ENCODE measurements at regions not wholly inside any gene's neighbourhood (a gene's known extent, or its start where the extent isn't known, plus 50 kb on each side); places are given as distances from the start of the nearest gene placed in this dataset.
A peak's percentile ranks its signal among the peaks of the same experiment; 100 is the strongest.
"Not testable (repeated sequence)": the region's sequence is repeated elsewhere in the genome, so short reads cannot be mapped to it uniquely, and the experiment has no call there.

GRCh38 chrX:8025705-8026104, 98.5 kb upstream of the PNPLA4 start:
- no peak for DNase-seq (ENCODE audit: low spot score)

DNA sequence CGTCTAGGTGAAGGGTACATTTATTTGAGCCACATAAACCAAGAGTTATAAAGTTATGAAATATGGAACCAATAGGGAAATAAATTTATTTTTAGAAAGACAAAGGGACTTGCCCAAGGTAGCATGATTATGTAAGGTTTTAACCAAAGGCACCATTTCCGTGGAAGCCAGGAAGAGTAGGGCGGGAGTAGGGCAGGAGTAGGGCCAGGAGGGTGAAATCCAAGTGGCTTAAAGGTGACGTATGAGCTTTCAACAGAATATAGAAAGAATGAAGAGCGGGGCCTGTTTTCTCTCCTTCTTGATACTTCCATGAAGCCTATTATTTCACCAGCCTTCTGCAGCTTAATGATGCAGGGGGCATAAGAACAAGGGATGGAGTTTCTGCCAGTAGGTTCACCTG, 91.7 kb upstream of the PNPLA4 start:
- DNase-seq (ENCODE audit: low spot score), result no peak

DNA sequence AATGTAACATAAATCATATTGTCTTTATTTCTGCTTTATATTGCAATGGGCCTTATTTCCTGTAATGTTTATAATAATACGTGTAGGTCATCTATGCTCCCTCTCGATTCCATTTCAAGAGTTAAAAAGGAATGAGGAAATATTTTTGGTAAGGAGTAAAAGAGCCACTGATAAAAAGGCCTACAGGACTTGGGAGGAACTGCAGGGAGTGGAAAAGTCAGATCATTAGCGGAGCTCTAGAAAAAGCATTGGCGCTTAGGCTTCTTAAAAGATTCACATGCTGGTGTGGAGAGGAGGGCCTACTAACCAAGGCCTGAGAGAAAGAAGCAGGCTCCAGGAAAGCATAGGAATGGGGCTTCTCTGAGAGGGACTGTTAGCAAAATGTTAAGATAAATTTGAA, 82.9 kb upstream of the PNPLA4 start:
- no peak for DNase-seq (ENCODE audit: low spot score)

DNA sequence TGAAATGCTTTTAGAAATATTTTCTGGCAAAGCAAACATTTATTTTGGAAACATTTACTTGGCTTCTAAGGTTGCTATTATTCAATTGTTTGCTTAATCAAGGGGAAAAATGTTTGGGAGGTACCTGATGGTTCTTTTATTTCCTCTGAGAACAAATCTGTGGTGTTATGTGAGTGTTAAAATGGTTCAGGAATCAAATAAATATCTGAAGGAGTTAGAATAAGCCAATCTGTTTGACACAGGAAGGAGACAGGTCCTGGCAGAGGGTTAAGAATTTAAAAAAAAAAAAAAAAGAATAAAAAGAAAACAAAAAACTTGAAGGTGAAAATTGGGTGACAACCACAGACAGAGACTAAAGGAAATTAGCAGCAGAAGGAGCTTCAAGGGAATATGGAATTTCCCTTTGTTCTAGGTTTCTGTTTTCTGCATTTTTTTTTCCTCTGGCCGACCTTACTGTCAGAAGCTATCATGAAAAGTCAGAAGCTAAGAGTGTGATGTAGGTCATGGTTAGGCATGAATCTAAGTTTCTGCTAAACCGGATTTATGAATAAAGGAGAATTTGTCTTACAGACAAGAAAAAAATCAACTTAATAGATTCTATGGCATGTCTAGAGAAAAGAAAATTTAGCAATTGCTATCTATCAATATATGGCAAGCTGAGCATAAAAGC, 78.6 kb upstream of the PNPLA4 start:
- no peak for DNase-seq (ENCODE audit: low spot score)

DNA sequence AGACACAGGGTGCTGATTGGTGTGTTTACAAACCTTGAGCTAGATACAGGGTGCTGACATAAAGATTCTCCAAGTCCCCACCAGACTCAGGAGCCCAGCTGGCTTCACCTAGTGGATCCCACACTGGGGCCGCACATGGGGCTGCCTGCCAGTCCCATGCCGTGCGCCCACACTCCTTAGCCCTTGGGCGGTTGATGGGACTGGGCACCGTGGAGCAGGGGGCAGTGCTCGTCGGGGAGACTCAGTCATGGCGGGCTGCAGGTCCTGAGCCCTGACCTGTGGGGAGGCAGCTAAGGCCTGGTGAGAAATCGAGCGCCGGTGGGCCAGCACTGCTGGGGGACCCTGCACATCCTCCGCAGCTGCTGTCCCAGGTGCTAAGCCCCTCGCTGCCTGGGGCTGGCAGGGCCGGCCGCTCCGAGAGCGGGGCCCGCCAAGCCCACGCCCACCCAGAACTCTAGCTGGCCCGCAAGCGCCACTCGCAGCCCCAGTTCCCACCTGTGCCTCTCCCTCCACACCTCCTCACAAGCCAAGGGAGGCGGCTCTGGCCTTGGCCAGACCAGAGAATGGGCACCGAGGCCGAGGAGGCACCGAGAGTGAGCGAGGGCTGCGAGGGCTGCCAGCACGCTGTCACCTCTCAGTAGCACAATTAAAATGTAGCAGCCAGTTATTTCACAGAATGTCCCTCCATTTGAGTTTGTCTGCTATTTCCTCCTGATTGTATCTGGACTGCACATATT, 76.1 kb upstream of the PNPLA4 start:
- no peak for DNase-seq (ENCODE audit: low spot score)

GRCh38 chrX:7996851-7997250, 69.6 kb upstream of the PNPLA4 start:
- DNase-seq (ENCODE audit: low spot score), result no peak

GRCh38 chrX:7996414-7996813, 69.2 kb upstream of the PNPLA4 start:
- peak; percentile 13 for DNase-seq (ENCODE audit: low spot score)

GRCh38 chrX:7993873-7994272, 66.7 kb upstream of the PNPLA4 start:
- DNase-seq (ENCODE audit: low spot score), result no peak

- not testable (repeated sequence) for DNase-seq (ENCODE audit: low spot score)
Observed at GRCh38 chrX:7988013-7988759, 61.0 kb upstream of the PNPLA4 start.

DNA sequence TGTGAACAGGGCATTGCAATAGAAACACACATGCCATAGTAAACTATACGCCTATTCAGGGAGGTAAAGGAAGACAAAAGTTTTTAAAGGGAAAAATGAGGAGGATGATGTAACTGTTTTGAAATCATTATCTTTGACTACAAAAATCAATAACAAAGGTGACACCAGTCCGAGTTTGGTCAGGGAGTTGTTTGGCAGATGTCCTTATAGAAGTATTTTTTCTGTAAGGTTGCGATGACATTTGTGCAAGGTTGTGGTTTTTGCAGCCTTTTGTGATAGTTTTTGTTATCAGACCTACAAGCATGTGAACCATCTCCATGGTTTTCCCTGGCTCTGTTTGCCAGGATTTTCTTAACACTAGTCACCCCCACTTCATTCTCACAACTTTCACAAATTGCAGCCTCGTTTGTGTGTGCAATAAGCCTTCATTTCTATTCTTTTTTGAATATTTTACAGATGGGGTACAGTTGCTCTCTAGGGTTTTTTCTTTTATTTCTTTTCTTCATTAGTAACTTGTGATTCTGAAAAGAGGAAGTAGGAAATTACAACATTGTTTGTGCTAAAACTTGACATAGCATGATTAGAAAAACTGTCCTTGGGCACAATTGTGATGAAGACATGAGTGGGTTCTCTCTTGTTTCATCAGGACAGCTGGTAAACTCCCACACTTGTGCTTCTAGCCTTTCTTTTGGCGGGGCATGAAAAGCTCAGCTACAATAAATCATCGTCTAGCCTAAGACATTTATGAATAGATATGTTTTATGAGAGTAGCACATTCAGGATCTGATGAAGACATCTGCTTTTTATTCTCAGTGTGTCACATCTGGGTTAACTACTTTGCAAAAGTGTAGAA, 60.2 kb upstream of the PNPLA4 start:
- no peak for DNase-seq (ENCODE audit: low spot score)

- DNase-seq (ENCODE audit: low spot score), result not testable (repeated sequence)
Observed at GRCh38 chrX:7986738-7987137, 59.5 kb upstream of the PNPLA4 start.

- no peak for DNase-seq (ENCODE audit: low spot score)
Observed at GRCh38 chrX:7985568-7985967, 58.4 kb upstream of the PNPLA4 start.

GRCh38 chrX:7983581-7983980, 56.4 kb upstream of the PNPLA4 start:
- no peak for DNase-seq (ENCODE audit: low spot score)
